Stimulated activated CD8-positive, alpha-beta memory T cell treated with anti-CD3 and anti-CD28 coated beads, Interleukin-4, amount 100 ng/mL, for 48 hours (primary cell): ENCODE measurements at regions not wholly inside any gene's neighbourhood (a gene's known extent, or its start where the extent isn't known, plus 50 kb on each side); places are given as distances from the start of the nearest gene placed in this dataset.
"Not testable (repeated sequence)": the region's sequence is repeated elsewhere in the genome, so short reads cannot be mapped to it uniquely, and the experiment has no call there.

Experiments
- DNase-seq: peaks from one replicate; pipeline ENCODE4 v3.0.0-alpha.2; 2020

DNA sequence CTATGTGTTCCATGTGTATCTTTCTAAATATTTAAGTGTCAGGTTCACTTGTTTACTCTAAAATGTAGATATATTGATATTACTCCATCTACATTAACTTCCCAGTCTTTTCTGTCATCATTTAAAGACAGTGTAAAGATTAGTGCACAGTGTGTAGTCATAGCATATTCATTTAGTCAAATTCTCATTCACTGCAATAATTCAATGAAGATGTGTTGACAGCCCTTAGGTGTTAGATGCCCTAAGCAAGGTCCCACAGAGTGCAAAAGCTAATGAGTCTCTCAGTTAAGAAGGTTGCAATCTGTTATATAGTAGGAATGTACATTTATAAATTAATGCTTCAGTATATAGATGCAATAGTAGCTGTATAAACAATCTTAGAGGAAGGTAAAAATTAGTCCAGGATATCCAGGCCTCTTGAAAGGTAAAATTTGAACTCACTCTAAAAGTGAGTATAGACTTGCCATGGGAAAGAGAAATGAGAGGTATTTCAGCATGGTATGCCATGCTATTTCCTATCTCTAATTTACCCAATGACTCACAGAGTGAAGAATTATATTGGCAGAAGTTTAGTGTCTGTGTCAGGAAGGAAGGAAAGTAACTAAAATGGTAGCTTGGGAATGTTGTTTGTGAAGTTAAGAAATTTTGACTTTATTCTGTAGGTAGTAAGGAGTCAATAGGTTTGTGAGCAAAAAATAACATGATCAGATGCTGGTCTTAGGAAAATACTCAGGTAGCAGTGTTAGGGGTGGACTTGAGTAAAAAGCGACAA, 969.9 kb upstream of the CITED2 start:
- no peak for DNase-seq

GRCh38 chr6:140343128-140343527, 968.7 kb upstream of the CITED2 start:
- DNase-seq, result no peak

DNA sequence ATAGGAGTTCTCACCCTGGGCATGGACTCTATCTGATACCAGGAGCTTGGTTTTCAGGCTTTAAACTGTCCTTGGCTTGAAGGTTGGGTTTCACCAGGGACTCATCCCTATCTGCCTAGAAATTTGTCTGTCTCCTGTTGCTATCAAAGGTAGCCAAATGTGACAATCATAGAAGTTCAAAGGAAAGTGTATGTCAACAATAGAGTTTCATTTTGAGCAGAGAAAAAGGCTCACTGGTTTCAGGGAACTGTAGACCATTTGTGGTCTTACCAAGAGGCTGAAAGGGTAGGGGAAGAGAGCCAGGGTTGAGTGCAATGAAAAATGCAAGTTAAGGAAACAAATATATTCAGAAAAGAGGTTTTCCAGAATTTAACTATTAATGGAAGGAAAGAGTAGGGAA, 966.8 kb upstream of the CITED2 start:
- DNase-seq, result no peak

GRCh38 chr6:140340795-140341194, 966.3 kb upstream of the CITED2 start:
- DNase-seq, result no peak

DNA sequence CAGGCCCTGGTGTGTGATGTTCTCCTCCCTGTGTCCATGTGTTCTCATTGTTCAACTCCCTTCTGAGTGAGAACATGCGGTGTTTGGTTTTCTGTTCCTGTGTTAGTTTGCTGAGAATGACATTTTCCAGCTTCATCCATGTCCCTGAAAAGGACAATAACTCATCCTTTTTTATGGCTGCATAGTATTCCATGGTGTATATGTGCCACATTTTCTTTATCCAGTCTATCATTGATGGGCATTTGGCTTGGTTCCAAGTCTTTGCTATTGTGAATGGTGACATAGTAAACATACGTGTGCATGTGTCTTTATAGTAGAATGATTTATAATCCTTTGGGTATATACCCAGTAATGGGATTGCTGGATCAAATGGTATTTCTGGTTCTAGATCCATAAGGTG, 964.6 kb upstream of the CITED2 start:
- DNase-seq, result not testable (repeated sequence)

DNA sequence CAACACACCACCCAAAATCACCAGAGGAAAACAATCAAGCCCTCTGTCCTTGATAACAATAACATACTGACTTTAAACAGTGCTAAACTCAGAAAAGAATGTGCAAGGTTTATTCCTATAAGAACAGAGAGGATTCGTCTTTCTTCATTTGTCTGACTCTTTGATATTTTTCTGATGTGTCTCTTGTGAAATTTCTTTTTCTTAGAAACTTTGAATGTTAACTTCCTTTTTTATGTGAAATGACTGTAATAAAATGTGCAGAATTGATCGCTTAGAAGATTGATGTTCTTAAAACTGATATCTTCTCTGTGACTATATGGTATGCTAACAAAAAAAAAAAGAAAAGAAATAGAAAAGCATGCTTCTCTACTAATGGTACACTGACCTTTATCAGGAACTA, 947.4 kb upstream of the CITED2 start:
- DNase-seq, result no peak

DNA sequence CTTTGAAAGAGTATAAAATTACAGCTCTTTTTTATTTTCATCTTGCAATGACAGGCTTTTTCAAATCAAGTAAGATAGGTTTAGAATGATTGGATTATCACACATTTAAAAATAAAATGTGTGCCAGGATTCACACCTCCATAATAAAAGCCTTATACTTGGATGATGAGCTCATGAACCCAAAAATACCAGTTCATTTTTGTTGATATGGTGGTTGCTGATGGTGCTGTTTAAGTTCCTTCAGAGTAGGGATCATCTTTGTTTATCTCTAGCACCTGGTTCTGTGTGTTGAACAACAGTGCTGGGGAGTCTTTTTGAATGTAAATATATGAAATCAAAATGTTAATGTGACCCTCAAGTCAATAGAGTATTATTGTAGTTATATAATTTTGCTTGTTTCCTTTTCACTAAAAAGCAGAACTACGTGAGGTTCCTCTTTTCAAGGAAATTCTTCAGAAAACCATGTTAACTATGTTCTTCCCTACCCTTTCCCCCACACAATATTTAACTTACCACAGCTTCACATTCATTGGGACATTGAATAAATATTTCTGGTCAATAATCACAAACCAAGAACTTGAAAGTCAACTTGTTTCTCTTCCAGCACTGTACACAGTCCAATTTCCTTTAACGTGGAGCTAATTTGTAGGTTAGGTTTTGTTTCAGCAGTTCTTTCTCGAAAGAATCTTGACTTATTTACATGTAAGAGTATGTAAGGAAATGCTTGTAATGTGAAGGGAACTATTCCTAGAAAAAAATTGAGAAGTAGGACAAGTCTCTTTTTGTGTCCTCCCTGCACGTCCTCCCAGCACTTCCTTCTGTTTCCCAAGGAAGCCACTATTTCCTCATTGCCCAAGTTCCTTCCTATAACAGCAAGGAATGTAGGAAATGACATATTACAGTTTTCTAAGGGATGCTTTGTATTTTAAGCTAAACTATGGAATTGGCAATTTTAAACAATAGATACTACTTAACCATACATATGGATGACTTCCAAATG, 945.9 kb upstream of the CITED2 start:
- no peak for DNase-seq

DNA sequence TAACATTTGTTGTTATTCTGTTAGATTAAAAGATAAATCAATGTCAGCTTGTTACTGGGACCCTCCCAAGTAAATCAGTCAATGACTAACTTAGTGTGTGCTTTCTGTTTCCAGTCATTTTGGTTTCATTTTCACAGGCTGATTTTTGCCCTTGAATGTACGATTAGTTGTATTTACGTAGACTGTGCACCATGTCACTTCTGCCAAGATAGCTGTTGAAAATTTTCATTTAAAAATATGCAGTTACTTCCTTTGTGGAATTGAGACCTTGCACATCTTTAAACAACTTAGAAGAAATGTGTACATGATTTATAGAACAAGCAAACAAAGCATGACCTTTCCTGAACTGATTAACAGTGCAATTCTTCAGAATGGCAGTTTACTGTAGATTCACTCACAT, 944.8 kb upstream of the CITED2 start:
- no peak for DNase-seq

DNA sequence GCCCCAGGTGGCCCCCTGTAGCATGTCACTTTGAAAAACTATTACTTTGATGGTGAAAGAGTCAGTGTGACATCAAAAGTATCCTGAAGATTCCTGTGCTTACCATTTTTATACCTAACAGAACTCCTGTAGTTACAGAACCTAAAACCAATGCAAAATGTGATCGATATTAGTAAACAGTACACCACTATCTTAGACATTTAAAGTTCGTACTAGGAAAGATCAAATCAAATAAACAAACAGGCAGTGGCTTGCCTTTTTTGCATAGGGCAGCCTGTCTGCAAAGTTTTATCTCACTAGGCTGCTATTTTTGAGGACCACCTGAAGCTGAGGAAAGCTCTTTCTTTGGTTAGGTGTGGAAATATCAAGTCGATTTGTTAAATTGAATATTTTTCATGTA, 944.0 kb upstream of the CITED2 start:
- no peak for DNase-seq

GRCh38 chr6:140317950-140318349, 943.5 kb upstream of the CITED2 start:
- DNase-seq, result no peak

DNA sequence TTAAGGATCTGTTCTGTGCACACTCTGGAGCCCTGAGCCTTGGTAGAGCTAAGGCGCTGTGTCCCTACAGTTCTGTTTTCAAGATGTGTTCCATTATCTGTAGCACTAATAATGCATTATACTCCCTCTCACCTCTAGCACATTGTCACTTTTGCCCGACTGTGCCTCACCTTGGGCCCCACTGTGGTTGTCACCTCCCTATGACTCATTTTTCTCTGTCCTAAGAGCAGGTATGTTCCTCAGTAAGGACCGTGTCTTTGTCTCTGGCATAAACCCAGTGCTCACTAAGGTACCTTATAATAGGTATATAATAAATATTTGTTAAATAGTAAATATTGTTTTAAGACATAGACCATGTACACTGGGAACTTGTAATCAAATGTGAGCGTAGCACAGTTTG, 942.5 kb upstream of the CITED2 start:
- no peak for DNase-seq

DNA sequence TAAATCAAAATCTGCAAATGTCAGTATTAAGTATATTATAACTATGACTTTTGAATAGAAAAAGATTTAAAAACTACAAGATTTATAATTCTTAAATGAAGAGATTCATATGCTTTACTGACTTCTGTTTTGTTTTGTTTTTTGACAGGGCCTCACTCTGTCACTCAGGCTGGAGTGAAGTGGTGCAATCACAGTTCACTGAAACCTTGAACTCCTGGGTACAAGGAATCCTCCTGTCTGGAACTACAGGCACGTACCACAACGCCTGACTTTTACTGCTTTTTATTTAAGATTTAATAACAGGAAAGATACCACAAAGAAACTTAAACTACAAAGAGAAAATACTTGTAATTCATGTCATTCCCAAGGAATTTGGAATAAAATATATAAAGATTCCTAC, 940.2 kb upstream of the CITED2 start:
- no peak for DNase-seq

DNA sequence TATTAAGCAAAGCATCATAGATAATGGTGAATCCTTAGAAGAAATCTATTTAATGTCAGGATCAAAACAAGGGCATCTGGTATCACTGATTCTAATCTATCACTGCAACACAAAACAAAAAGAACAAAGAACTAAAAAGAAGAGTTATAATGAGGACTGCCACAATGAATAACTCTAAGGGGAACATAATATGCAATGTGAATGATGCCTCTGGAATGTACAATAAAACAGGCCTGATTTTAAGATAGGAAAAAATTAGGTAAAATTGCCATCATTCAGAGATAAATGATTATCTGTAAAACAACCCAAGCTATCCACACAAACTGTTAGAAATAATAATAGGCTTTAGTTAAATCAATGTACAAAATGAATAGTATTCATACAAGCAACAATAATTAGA, 936.7 kb upstream of the CITED2 start:
- DNase-seq, result no peak

GRCh38 chr6:140303218-140303949, 928.9 kb upstream of the CITED2 start:
- no peak for DNase-seq

DNA sequence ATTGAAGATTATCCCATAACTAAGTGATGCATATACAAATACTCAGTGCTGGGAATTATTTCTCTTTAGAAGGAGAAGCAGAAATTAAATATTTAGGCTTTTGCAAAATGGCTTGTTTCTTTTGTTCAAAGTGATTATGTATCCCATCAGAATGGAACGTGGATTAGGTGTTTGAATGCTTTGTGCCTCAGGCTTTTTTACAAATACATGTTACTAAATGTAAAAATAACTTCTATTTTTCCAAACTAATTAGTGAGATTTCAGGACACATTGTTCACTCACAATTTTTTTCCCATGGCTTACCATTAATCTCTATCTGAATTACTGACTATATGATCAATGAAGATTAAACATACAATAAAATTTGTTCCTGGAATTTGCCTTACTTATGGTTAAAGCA, 925.9 kb upstream of the CITED2 start:
- DNase-seq, result no peak

DNA sequence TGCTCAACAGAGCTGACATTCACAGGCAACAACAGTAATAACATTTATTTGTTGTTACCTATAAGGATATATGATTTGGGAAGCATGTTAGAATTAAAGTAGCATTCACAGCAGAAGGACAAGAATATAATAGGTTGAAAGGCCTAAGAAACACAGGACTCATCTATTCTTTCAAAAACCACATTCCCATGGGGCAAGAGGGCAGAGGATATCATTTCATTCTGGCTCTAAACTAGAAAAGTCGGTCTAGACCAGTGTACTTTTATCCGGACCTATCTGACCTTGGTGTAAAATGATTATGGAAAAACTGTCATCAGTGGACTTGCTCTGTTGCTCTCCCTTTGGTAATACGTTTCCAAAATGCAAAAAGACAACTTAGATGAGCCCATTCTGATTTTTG, 914.7 kb upstream of the CITED2 start:
- no peak for DNase-seq

- DNase-seq, result no peak
Observed at GRCh38 chr6:140285998-140286690, 911.7 kb upstream of the CITED2 start.

GRCh38 chr6:140285471-140285870, 911.0 kb upstream of the CITED2 start:
- no peak for DNase-seq

DNA sequence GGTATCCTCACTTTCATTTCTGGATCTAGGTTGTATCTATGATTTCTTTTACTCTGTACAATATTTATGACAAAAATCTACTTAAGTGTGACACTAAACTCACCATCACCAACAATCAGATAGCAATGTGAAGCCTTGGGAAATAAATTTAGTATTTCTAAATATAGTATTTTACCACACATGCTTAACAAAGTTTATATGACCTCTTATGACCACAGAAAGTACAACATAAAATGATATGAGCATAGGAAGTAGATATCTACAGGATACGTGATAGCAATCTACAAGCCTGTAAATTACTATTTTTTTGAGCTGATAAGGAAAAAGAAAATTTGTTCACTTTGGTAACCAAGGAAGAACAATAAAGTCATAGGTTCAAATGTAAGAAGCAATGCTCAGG, 910.4 kb upstream of the CITED2 start:
- DNase-seq, result no peak

DNA sequence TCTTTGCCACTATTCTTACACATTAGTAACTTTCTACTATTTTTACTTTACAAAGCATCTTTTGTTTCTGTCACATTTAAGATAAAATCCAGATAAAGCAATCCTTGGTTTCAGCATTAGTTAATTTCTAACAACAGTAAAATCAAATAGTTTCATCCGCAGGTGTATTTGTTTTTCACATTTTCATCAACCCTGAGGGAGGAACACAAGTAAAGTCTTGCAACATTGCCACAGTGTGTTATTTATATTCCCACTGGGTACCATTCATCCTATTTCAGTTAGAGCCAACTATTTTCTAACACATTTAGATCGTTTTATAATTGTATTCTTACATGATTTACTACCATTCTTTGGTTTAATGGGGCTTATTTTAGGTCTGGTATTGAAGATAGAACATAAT, 908.7 kb upstream of the CITED2 start:
- no peak for DNase-seq

GRCh38 chr6:140281767-140282166, 907.3 kb upstream of the CITED2 start:
- no peak for DNase-seq

GRCh38 chr6:140281236-140281635, 906.8 kb upstream of the CITED2 start:
- no peak for DNase-seq

DNA sequence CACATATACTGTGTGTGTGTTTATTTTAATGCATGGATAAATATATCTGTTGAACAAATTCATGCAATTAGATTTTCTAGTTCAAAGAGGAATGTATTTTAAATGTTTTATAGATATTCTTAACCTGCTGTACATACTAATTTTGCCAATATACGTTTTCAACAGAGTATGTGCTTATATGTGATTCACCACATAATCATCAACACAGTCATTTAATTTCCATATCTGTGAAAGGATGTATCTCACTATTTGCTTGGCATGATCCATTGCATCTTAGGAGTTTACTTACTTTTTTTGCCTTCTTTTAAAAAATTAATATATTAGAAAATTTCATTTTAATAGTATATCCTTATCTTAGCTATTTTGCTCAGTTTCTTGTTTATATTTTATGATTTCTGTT, 902.3 kb upstream of the CITED2 start:
- no peak for DNase-seq
